ENCODE measurements at regions not wholly inside any gene's neighbourhood (a gene's known extent, or its start where the extent isn't known, plus 50 kb on each side); places are given as distances from the start of the nearest gene placed in this dataset.
"Not testable (repeated sequence)": the region's sequence is repeated elsewhere in the genome, so short reads cannot be mapped to it uniquely, and the experiment has no call there.

GRCh38 chr22:11605468-11605981, 3922.5 kb upstream of the OR11H1 start:
- H3K27me3 ChIP-seq (ENCODE audit: control insufficient read depth, low read length) = no peaks in the 10 kb centered on the region
- no peaks in the 10 kb centered on the region for H3K36me3 ChIP-seq (ENCODE audit: control insufficient read depth, low read length)
- H4K20me1 ChIP-seq (ENCODE audit: control insufficient read depth, insufficient read depth, low read depth, low read length) = no peaks in the 10 kb centered on the region
- H3K9me2 ChIP-seq (replicated peaks; ENCODE audit: control insufficient read depth, low read length) = no peaks in the 10 kb centered on the region
- no peaks in the 10 kb centered on the region for H3K79me2 ChIP-seq (ENCODE audit: control insufficient read depth, low read length)
- peaks cover 31% of the 10 kb centered on the region for H3K9me3 ChIP-seq (ENCODE audit: control insufficient read depth, insufficient read depth, low read length)
- H3K4me3 ChIP-seq (ENCODE audit: low read length) = no peak overlapping the region
- H3F3A ChIP-seq (ENCODE audit: control insufficient read depth, insufficient read depth) = no peaks in the 10 kb centered on the region
- no peak overlapping the region for H3K27ac ChIP-seq (ENCODE audit: low read depth, low read length)
- H3K4me1 ChIP-seq (ENCODE audit: control insufficient read depth, low read length) = no peaks in the 10 kb centered on the region
- no peak for TF ChIP-seq CTCF (IDR thresholded peaks at IDR 0.05; ENCODE audit: low read depth, low read length, poor library complexity, severe bottlenecking)
- no peak for TF ChIP-seq EZH2phosphoT487 (IDR thresholded peaks at IDR 0.05; ENCODE audit: borderline replicate concordance, low read length)
- no peak overlapping the region for H3K4me2 ChIP-seq (ENCODE audit: low read length)

DNA sequence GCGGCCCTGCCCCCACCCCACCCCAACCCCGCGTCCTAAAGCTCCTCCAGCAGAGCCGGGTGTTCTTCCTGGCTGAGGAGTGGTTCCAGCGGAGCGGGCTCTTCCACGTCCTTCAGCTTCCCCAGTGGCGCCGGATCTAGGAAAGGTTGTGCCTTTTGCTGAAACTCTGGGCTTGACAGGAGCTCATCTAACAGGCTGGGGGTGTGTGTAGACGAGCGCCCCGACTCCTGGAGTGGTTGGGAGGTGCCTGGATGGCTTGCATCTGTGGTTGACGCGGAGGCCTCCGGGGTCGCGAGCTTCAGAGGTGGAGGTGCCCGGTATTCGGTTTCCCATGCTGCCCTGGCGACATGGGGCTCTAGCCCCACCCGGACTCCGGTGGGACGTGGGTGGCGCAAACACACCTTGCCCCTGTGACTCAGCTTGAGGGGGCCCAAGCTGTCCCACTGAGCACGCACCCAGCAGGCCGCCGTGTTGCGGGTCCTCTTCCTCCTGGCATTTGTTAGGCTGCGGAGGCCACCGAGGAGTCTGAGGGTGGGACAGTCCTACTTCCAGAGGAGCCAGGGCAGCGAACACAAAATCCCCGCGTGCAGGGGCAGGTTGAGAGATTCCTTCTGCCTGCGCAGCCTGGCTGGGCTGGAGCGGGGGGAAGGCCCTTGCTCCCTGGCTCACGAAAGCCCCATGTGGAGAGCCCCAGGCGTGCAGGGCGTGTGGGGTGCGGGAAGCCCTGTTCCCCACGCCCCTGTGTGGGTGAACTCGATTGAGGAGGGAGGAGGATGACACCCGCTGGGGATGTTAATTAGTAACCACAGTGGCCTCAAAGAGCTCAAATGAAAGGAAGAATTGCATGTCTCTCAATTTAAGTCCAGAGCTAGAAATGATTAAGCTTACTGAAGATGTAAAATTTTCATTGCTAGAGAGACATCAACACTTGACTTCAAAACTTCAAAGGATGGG, 3921.7 kb upstream of the OR11H1 start:
- not testable (repeated sequence) for H3K4me3 ChIP-seq (ENCODE audit: low read length); H4K20me1 ChIP-seq (ENCODE audit: control insufficient read depth, insufficient read depth, low read depth, low read length); H3F3A ChIP-seq (ENCODE audit: control insufficient read depth, insufficient read depth); H3K27ac ChIP-seq (ENCODE audit: low read depth, low read length); H3K4me2 ChIP-seq (ENCODE audit: low read length); H3K36me3 ChIP-seq (ENCODE audit: control insufficient read depth, low read length); H3K79me2 ChIP-seq (ENCODE audit: control insufficient read depth, low read length); H3K27me3 ChIP-seq (ENCODE audit: control insufficient read depth, low read length); H3K4me1 ChIP-seq (ENCODE audit: control insufficient read depth, low read length); H3K9me2 ChIP-seq (replicated peaks; ENCODE audit: control insufficient read depth, low read length)
- peaks cover 29% of the 10 kb centered on the region for H3K9me3 ChIP-seq (ENCODE audit: control insufficient read depth, insufficient read depth, low read length)

DNA sequence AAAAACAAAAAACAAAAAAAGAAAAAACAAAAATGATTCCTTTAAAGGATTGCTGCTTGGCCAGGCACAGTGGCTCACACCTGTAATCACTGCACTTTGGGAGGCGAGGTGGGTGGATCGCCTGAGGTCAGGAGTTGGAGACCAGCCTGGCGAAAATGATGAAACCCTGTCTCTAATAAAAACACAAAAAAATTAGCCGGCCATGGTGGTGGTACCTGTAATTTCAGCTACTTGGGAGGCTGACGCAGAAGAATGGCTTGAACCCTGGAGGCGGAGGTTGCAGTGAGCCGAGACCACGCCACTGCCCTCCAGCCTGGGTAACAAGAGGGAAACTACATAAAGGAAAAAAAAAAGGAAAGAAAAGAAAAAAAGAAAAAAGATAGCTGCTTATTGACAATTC, 3920.8 kb upstream of the OR11H1 start:
- H3K4me2 ChIP-seq (ENCODE audit: low read length); H3K27me3 ChIP-seq (ENCODE audit: control insufficient read depth, low read length); H3K9me2 ChIP-seq (replicated peaks; ENCODE audit: control insufficient read depth, low read length); H4K20me1 ChIP-seq (ENCODE audit: control insufficient read depth, insufficient read depth, low read depth, low read length); H3K27ac ChIP-seq (ENCODE audit: low read depth, low read length); H3K4me3 ChIP-seq (ENCODE audit: low read length); H3K79me2 ChIP-seq (ENCODE audit: control insufficient read depth, low read length); H3F3A ChIP-seq (ENCODE audit: control insufficient read depth, insufficient read depth); H3K36me3 ChIP-seq (ENCODE audit: control insufficient read depth, low read length); H3K4me1 ChIP-seq (ENCODE audit: control insufficient read depth, low read length): not testable (repeated sequence)
- H3K9me3 ChIP-seq (ENCODE audit: control insufficient read depth, insufficient read depth, low read length) = peaks cover 30% of the 10 kb centered on the region

GRCh38 chr22:11608486-11608885, 3919.5 kb upstream of the OR11H1 start:
- H3K9me3 ChIP-seq (ENCODE audit: control insufficient read depth, insufficient read depth, low read length) = peaks cover 36% of the 10 kb centered on the region
- not testable (repeated sequence) for H3K4me1 ChIP-seq (ENCODE audit: control insufficient read depth, low read length); H3K36me3 ChIP-seq (ENCODE audit: control insufficient read depth, low read length); H3K27me3 ChIP-seq (ENCODE audit: control insufficient read depth, low read length); H4K20me1 ChIP-seq (ENCODE audit: control insufficient read depth, insufficient read depth, low read depth, low read length); H3K79me2 ChIP-seq (ENCODE audit: control insufficient read depth, low read length); H3K4me2 ChIP-seq (ENCODE audit: low read length); H3F3A ChIP-seq (ENCODE audit: control insufficient read depth, insufficient read depth); H3K27ac ChIP-seq (ENCODE audit: low read depth, low read length); H3K9me2 ChIP-seq (replicated peaks; ENCODE audit: control insufficient read depth, low read length); H3K4me3 ChIP-seq (ENCODE audit: low read length)

- peaks cover 43% of the 10 kb centered on the region for H3K9me3 ChIP-seq (ENCODE audit: control insufficient read depth, insufficient read depth, low read length)
- H3K79me2 ChIP-seq (ENCODE audit: control insufficient read depth, low read length); H3K36me3 ChIP-seq (ENCODE audit: control insufficient read depth, low read length); H3K27ac ChIP-seq (ENCODE audit: low read depth, low read length); H3K4me1 ChIP-seq (ENCODE audit: control insufficient read depth, low read length); H3K4me3 ChIP-seq (ENCODE audit: low read length); H3F3A ChIP-seq (ENCODE audit: control insufficient read depth, insufficient read depth); H4K20me1 ChIP-seq (ENCODE audit: control insufficient read depth, insufficient read depth, low read depth, low read length); H3K9me2 ChIP-seq (replicated peaks; ENCODE audit: control insufficient read depth, low read length); H3K4me2 ChIP-seq (ENCODE audit: low read length); H3K27me3 ChIP-seq (ENCODE audit: control insufficient read depth, low read length): not testable (repeated sequence)
These were observed 3918.8 kb upstream of the OR11H1 start for GRCh38 chr22:11609193-11609592.

DNA sequence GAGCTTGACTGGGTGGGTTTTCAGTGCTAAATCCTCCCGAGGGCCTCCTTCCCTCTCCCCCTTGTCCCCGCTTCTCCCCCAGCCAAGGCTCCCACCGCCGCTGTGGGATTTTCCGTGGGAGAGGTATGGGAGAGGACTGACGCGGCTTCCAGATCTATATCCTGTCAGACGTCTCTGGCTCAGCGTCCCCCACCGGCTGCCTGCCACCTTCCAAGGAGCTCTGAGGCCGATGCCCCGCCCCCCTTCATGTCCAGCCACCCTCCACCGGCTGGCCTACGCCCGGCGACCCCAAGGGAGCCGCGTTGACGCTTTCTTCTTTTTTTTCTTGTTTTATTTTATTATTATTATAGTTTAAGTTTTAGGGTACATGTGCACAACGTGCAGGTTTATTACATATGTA, 3916.7 kb upstream of the OR11H1 start:
- H3K27ac ChIP-seq (ENCODE audit: low read depth, low read length); H3K4me2 ChIP-seq (ENCODE audit: low read length); H4K20me1 ChIP-seq (ENCODE audit: control insufficient read depth, insufficient read depth, low read depth, low read length); H3K27me3 ChIP-seq (ENCODE audit: control insufficient read depth, low read length); H3F3A ChIP-seq (ENCODE audit: control insufficient read depth, insufficient read depth); H3K4me3 ChIP-seq (ENCODE audit: low read length); H3K9me2 ChIP-seq (replicated peaks; ENCODE audit: control insufficient read depth, low read length); H3K36me3 ChIP-seq (ENCODE audit: control insufficient read depth, low read length); H3K4me1 ChIP-seq (ENCODE audit: control insufficient read depth, low read length); H3K79me2 ChIP-seq (ENCODE audit: control insufficient read depth, low read length): not testable (repeated sequence)
- H3K9me3 ChIP-seq (ENCODE audit: control insufficient read depth, insufficient read depth, low read length) = peaks cover 45% of the 10 kb centered on the region

DNA sequence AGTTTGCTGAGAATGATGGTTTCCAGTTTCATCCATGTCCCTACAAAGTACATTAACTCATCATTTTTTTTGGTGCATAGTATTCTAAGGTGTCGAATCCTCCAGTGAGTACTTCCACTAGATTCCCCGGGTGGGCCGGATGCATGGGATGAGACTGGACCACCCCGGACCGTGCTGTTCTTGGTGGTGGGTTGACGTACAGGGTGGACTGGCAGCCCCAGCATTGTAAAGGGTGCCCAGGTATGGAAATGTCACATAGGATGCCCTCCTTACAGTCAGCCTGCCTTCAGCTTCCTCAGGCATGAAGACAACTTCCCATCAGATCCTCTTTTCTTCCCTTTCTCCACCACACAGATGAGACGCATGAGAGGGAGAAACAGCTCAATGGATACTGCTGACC, 3916.1 kb upstream of the OR11H1 start:
- H3K4me2 ChIP-seq (ENCODE audit: low read length); H3K27ac ChIP-seq (ENCODE audit: low read depth, low read length); H3K27me3 ChIP-seq (ENCODE audit: control insufficient read depth, low read length); H3K9me2 ChIP-seq (replicated peaks; ENCODE audit: control insufficient read depth, low read length); H3F3A ChIP-seq (ENCODE audit: control insufficient read depth, insufficient read depth); H4K20me1 ChIP-seq (ENCODE audit: control insufficient read depth, insufficient read depth, low read depth, low read length); H3K4me3 ChIP-seq (ENCODE audit: low read length); H3K79me2 ChIP-seq (ENCODE audit: control insufficient read depth, low read length); H3K36me3 ChIP-seq (ENCODE audit: control insufficient read depth, low read length); H3K4me1 ChIP-seq (ENCODE audit: control insufficient read depth, low read length): not testable (repeated sequence)
- peaks cover 43% of the 10 kb centered on the region for H3K9me3 ChIP-seq (ENCODE audit: control insufficient read depth, insufficient read depth, low read length)

All from DOHH2 (cell line).